BE2C (cell line): ENCODE measurements at regions not wholly inside any gene's neighbourhood (a gene's known extent, or its start where the extent isn't known, plus 50 kb on each side); places are given as distances from the start of the nearest gene placed in this dataset.

Experiments used
- DNase-seq: peaks from one replicate; pipeline ENCODE4 v3.0.0-alpha.2; 2020
- H3K27me3 ChIP-seq: fragments of 250-450 bp; sonication (Bioruptor Pico); 2 replicates; pipeline ENCODE4 v1.5.1; 2020; ENCODE audit warnings: mild to moderate bottlenecking
- H3K36me3 ChIP-seq: fragments of 250-450 bp; sonication (Bioruptor Pico); 2 replicates; pipeline ENCODE4 v1.5.1; 2020; ENCODE audit warnings: mild to moderate bottlenecking
- H3K4me1 ChIP-seq: fragments of 250-450 bp; sonication (Bioruptor Pico); 2 replicates; pipeline ENCODE4 v1.5.1; 2020
- H3K4me3 ChIP-seq: 2 replicates; pipeline ENCODE4 v1.5.1; 2011; ENCODE audit warnings: low read depth, low read length
- H3K9me3 ChIP-seq: fragments of 250-450 bp; sonication (Bioruptor Pico); 2 replicates; pipeline ENCODE4 v1.5.1; 2020
- TF ChIP-seq, protein P1 (sequence below): IDR thresholded peaks from 2 replicates; pipeline ENCODE4 v1.5.1; 2012; ENCODE audit warnings: mild to moderate bottlenecking, low read depth, low read length

DNA sequence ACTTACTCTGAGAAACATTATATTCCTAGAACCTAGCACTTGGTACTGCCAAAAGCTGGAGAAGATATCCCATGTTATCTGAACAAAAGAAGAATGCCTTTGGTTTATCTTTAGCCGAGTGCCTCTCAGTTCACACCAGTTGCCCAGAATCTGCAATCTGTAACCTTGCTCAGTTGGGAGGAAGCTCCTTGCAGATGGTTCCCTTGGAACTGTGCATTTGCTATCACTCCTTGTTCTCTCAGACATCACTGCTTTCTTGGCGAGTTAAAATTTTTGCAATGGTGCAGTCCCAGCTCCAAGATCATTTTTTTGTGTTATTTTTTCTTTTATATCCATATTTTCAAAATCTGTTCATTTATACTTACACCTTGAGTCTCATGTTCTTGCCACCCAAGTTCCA is 446.5 kb downstream of the KCNJ2 start:
- H3K27me3 ChIP-seq = peaks cover 4% of the 10 kb centered on the region; the same call in 1 of the 2 replicates
- no peak for DNase-seq
- H3K4me1 ChIP-seq = no peaks in the 10 kb centered on the region
- H3K4me3 ChIP-seq = no peak overlapping the region
- TF ChIP-seq, protein P1, sequence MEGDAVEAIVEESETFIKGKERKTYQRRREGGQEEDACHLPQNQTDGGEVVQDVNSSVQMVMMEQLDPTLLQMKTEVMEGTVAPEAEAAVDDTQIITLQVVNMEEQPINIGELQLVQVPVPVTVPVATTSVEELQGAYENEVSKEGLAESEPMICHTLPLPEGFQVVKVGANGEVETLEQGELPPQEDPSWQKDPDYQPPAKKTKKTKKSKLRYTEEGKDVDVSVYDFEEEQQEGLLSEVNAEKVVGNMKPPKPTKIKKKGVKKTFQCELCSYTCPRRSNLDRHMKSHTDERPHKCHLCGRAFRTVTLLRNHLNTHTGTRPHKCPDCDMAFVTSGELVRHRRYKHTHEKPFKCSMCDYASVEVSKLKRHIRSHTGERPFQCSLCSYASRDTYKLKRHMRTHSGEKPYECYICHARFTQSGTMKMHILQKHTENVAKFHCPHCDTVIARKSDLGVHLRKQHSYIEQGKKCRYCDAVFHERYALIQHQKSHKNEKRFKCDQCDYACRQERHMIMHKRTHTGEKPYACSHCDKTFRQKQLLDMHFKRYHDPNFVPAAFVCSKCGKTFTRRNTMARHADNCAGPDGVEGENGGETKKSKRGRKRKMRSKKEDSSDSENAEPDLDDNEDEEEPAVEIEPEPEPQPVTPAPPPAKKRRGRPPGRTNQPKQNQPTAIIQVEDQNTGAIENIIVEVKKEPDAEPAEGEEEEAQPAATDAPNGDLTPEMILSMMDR = no peak
- no peaks in the 10 kb centered on the region for H3K9me3 ChIP-seq
- H3K36me3 ChIP-seq = no peaks in the 10 kb centered on the region

DNA sequence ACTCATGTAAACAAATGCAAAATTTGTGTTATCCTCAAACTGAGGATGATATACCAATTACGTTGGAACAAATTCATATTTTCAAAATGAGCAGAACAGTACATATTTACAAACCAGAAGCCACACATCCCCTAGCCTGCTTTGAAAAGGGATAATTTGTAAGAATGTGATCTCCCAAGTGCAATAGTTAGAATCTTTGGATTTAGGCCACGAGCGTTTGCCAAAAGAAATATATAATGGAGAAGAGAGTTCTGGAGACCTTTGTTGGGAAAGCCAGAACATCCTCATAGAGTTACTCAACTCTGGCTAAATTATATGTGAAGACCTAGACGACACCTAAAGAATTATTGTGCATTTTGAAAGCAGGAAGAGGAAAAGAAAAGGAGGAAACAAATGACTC is 449.3 kb downstream of the KCNJ2 start:
- TF ChIP-seq, protein P1 = no peak
- no peak for DNase-seq
- no peaks in the 10 kb centered on the region for H3K9me3 ChIP-seq
- peaks cover 14% of the 10 kb centered on the region for H3K27me3 ChIP-seq
- no peak overlapping the region for H3K4me3 ChIP-seq
- no peaks in the 10 kb centered on the region for H3K36me3 ChIP-seq
- H3K4me1 ChIP-seq = no peaks in the 10 kb centered on the region

DNA sequence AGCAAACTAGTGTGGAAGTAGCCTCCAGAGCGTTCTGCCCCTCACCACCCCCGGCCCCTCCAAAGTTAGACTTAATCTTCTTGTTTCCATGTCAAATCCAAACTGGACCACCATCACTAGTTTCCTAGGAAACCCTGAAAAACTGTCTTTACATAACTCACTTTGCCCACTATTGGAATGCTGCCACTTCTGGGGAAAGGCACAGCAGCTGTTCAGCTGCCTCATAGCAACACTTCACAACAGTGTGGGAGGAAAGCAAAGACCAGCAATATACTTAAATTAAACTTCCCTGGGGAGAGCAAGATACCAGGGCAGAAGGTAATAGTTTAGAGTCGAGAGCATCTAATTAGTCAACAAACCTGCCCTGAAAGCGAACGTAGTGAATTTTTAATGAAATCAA is 452.2 kb downstream of the KCNJ2 start:
- peaks cover 18% of the 10 kb centered on the region for H3K27me3 ChIP-seq
- no peak overlapping the region for H3K4me3 ChIP-seq
- no peaks in the 10 kb centered on the region for H3K36me3 ChIP-seq
- TF ChIP-seq, protein P1 = no peak
- no peaks in the 10 kb centered on the region for H3K4me1 ChIP-seq
- DNase-seq = no peak
- no peaks in the 10 kb centered on the region for H3K9me3 ChIP-seq

DNA sequence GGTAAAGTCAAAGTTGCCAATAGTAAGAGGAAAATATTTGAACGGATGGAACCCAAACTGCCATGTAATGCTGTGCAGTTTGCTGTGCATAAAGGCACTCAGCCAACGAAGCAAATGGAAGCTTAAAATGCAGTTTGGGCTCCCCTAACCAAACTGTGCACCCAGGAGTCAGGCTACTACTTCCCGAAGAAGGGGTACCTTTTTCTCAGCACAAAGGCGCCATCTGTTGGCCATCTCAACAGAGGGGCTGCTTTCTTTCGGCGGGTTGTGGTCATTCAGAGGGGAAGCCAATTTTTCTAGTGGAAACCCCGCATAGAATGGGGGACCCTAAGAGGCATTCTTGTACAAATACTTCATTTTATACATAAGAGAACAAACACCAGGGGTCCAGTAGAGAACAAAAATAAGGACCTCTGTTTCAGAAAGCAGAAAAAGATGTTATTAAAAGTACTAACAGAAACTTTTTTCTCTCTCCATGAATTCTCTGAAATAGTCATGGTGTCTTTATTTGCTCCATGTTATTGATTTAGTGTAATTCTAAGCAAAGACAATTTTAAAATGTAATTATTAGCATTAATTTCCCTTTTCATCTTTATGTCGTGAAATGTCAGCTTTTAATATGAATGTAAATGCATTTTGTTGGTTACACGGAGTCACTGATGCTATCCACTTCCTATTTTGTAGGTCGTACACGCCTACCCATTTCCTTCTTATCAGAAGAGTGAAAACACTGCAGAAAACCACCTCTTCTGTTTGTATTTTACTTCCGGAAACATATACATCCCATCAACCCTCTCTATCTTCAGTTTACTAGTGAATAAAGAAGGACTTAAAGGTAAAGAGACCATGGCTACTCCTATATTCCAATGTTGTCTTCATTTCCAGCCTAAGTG is 453.3 kb downstream of the KCNJ2 start:
- peak; percentile 67 for DNase-seq
- Histone ChIP-seq H3K4me1 (no peaks in the 10 kb centered on the region), H3K9me3 (no peaks in the 10 kb centered on the region), H3K27me3 (peaks cover 23% of the 10 kb centered on the region), H3K36me3 (no peaks in the 10 kb centered on the region), H3K4me3 (no peak overlapping the region)
- TF ChIP-seq, protein P1 = peak; percentile 91

DNA sequence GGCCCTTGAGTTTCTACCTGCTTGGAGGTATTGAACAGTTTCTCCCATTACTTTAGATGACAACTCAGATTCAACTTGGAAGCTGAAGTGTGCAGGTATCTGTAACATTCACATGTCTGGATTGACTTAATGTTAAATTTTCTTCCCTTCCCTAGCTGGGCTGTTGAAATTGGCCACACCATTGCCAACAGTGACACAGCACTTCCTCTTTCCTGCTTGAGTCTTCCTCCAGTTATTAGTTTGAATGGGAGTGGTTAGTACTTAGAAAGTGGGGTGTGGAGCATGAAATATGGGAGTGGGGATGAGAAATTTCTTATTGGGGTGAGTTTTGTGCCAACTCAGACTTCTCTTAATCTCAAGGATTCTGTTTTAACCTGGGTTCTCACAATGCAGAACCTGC is 454.9 kb downstream of the KCNJ2 start:
- Histone ChIP-seq H3K4me3 (no peak overlapping the region), H3K4me1 (no peaks in the 10 kb centered on the region), H3K27me3 (peaks cover 19% of the 10 kb centered on the region), H3K36me3 (no peaks in the 10 kb centered on the region), H3K9me3 (no peaks in the 10 kb centered on the region)
- DNase-seq = no peak
- TF ChIP-seq, protein P1 = no peak

DNA sequence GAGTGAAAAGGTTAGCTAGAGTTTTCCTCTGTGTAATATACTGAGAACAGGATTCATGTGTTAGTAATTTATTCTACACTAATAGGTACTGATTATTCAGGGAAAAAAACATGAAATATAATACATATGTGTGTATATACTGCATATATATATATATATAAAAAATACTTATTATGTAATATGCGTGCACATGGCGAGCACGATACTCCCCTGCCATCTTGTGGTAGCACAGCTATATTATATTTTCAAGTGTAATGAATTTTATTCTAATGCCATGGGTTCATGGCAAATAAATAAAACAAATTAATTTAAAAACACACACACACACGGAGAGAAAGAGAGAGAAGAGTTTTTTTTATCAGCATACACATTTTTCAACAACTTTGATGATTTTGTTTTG is 460.6 kb downstream of the KCNJ2 start:
- Histone ChIP-seq H3K9me3 (no peaks in the 10 kb centered on the region), H3K36me3 (no peaks in the 10 kb centered on the region), H3K27me3 (peaks cover 9% of the 10 kb centered on the region), H3K4me1 (no peaks in the 10 kb centered on the region), H3K4me3 (no peak overlapping the region)
- TF ChIP-seq, protein P1 = peak; percentile 54
- DNase-seq = peak; percentile 18
